ENCODE measurements at regions not wholly inside any gene's neighbourhood (a gene's known extent, or its start where the extent isn't known, plus 50 kb on each side); places are given as distances from the start of the nearest gene placed in this dataset.
"Not testable (repeated sequence)": the region's sequence is repeated elsewhere in the genome, so short reads cannot be mapped to it uniquely, and the experiment has no call there.

GRCh38 chr20:12815778-12816408 is 192.9 kb upstream of the SPTLC3 start:
- no peak for DNase-seq (ENCODE audit: low read depth)

DNA sequence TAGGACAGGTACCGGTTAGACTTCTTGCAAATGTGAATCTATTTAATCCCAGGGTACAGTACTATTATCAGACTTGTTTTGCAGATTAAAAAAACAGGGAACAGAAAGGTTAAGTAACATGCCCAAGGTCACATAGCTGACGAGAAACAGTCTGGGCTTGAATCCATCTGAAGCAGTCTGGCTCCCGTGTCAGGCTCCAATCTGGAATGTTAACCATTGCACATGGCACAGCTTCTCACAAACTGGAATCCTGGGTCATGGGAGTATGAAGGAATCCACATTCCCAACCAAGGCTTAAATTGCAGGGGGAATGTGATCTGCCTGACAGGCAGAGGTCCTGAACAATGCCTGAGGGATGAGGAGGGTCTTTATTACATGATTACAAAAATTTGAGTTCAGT is 187.5 kb upstream of the SPTLC3 start:
- no peak for DNase-seq (ENCODE audit: low read depth)

DNA sequence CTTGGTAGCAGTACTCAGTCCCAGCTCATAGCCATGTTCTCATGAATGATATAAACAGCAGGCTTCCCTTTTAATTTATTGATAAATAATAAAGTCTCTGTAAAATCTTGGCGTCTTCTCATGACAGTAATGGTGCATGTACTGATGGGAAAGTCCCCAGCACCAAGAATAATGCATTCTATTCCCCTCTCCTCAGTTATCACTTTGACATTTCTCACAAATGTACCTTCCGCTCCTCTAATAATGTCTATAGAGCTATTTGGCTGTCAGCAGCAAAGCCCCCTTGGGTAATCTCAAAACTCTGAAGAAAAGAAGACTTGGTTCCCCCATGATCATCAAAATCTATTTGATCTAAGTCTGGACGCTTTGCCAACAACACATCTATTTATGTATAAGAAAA is 185.0 kb upstream of the SPTLC3 start:
- DNase-seq (ENCODE audit: low read depth): no peak

GRCh38 chr20:12824328-12825225 is 184.2 kb upstream of the SPTLC3 start:
- DNase-seq (ENCODE audit: low read depth): no peak

DNA sequence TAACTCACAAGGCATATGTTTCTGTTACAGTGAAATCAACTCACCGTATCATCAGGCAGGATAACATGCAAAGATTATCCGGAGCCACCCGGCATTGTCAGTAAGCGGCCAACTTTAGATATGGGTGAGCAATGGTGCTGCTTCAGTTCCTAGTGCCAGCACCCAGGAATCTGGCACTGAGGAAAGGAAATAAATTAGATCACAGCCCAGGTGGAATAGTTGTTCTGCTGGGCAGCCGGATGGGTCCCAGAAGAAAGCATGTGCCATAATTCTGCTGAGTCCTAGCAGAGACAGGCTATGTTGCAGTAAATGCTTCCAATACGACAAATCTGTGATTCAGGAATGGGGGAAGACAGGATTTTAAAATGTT is 183.6 kb upstream of the SPTLC3 start:
- no peak for DNase-seq (ENCODE audit: low read depth)

DNA sequence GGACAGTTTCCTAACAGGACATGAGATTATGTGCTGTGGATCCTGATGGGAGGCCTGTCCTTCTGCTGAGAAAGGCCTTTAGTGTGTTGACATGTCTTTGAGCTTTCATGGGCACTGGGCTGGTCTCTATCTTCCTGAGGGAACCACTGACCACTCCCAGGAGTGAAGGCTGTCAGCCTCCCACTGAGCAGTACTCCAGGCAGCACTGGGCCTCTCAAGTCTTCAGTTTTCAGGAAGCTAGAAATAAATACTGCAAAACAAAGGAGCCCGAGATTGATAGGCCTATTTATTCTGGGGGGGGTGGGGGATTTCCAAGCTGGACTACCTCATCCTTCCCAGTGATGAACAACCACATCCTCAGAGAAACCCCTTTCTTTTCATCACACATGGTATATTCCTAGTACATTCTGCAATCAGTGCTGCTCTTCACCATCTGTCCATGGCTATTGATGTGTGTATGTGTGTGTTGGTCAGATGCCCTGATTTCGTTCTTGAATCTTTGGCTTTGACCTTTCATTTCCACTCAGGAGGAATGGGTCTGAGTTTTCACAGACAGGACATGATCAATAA is 180.9 kb upstream of the SPTLC3 start:
- no peak for DNase-seq (ENCODE audit: low read depth)

DNA sequence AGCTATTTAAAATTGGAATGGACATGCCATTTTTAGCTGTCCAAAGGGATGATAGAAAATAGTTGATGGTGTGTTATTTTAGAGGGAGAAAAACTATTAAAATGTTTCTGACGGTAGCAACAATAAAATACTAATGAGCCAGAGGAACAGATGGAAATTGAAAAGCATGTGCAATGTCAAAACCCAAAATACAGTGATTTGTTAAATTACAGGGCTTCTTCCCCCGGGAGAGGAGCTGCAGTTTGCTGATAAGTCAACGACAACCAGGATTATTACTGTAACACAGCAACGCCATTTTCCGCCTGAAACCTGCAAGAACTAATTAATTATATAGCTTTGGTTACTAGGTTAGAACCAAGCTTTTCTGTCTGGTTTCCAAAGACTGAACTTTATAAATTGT is 179.6 kb upstream of the SPTLC3 start:
- no peak for DNase-seq (ENCODE audit: low read depth)

GRCh38 chr20:12833861-12834260 is 174.9 kb upstream of the SPTLC3 start:
- DNase-seq (ENCODE audit: low read depth): no peak

DNA sequence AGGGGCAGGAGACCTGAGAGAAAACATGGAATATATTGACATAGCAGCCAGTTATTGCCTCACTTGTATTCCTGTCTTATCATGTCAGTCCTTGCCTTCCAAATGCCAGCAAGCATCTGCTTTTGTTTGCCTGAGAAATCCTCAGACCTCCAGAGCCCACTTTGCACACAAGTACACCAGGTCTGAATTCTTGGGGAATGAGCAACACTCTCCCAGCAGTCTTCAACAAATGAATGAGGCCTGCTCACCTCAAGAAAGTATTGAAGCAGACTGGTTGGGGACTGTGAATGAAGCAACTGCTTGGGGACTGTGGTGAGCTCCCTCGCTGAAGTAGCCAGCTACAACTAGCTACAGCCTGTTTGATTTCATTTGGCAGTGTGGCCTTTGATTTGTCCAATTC is 172.8 kb upstream of the SPTLC3 start:
- no peak for DNase-seq (ENCODE audit: low read depth)

- no peak for DNase-seq (ENCODE audit: low read depth)
Observed at GRCh38 chr20:12837646-12838045, 171.1 kb upstream of the SPTLC3 start.

DNA sequence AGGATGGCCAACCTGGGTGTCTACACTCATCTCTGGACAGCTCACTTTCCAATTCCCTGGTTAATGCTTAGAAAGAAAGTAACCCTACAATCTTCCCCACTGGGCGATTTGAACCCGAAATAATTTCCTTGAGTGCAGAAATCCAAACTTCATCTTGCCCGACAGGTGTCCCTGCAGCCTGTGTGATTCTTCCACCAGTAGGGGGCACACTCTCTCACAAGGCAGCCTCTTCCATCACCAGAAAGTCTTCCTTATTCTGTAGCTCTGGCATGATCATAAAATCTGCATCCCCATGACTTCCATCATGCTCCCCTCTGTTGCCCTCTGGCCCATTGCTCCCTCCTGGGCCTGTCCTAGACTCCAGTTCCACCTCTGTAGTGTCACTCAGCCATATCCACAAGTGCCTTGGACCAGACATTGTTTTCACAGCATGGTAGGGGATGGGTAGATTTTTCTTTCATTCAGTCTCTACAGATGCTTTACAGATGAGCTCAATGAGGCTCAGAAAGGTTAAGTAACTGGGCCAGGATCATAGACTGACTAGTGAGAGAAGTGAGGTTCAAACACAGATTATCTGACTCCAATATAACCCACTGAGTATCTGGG is 170.4 kb upstream of the SPTLC3 start:
- no peak for DNase-seq (ENCODE audit: low read depth)

DNA sequence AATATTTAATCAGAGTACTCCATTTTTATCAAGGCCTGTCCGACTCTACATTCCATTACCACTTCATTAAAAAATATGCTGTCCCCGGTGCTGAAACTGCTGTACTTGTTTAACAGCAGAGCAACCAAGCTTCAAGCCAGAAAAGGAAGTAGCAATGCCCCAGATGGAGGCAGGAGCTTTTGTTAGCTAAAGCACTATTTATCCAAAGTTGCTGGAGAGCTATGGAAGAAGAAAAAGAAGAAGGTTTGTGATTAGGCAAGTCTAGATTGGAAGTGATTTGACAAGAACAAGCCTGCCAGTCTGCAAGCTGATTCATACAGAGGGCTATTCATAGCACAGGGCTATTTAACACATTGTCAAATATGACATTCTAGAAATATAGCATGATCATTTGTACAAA is 160.9 kb upstream of the SPTLC3 start:
- peak; percentile 16 for DNase-seq (ENCODE audit: low read depth)

DNA sequence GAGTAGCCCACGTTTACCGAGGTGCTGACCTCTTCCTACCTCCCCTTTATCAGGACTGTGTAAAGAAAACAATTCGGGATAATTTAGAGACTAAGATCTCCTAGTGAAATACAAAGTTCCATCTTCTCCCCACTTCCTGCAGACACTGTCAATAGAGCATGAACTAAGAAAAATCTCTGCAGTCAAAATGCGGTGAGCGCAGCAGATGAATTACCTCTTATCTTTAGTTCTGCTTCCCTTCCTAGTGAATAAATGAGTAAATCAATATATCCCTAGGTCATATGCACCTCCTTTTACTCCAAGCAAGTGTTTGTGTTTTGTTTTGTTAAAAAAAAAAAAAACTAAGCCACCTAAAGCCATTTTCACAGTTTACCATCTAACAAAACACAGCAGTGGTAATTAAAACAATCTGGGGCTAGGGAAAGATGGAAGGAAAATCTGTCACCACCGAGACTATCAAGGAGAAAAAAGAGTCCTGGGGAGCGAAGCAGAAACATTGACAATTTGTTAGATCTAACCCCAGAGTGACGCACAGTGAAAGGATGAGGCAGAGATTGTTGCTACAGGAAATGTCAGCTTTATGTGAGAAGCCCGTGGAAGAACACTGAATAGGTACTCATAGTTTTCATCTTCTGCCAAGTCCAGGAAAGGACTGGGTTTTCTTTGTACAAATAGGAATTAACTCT is 159.4 kb upstream of the SPTLC3 start:
- DNase-seq (ENCODE audit: low read depth): no peak

DNA sequence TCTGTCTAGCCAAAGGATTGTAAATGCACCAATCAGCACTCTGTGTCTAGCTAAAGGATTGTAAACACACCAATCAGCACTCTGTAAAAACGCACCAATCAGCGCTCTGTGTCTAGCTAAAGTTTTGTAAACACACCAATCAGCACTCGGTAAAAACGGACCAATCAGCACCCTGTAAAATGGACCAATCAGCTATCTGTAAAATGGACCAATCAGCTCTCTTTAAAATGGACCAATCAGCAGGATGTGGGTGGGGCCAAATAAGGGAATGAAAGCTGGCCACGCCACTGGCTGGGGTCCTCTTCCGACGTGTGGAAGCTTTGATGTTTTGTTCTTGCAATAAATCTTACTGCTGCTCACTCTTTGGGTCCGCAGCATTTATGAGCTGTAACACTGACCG is 151.1 kb upstream of the SPTLC3 start:
- DNase-seq (ENCODE audit: low read depth): not testable (repeated sequence)

DNA sequence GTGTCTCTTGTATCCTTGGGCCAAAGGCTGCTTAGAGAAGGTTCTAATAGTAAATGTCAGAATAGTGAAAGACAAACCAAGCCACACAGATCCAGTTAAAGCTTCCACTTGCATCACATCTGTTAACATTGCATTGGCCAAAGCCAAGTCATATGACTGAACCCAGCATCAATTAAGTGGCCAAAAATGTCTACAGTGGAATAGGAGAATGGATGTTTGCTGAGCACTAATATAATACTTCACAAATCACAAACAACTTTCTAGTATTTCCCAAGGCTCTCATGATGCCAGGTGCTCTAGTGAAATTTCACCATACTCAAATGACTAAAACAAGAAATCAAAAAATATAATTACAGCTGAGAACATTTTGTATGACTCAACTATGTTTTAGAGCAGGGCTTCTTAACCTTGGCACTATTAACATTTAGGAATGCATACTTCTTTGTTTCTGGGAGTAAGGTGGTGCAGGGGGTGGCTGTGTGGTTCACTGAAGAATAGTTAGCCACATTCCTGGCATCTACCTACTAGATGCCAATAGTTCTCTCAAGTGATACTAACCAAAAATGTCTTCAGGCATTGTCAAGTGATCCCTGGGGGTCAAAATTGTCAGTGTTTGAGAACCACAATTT is 148.0 kb upstream of the SPTLC3 start:
- DNase-seq (ENCODE audit: low read depth): no peak

GRCh38 chr20:12869669-12870068 is 139.1 kb upstream of the SPTLC3 start:
- no peak for DNase-seq (ENCODE audit: low read depth)

GRCh38 chr20:12870588-12870987 is 138.2 kb upstream of the SPTLC3 start:
- no peak for DNase-seq (ENCODE audit: low read depth)

DNA sequence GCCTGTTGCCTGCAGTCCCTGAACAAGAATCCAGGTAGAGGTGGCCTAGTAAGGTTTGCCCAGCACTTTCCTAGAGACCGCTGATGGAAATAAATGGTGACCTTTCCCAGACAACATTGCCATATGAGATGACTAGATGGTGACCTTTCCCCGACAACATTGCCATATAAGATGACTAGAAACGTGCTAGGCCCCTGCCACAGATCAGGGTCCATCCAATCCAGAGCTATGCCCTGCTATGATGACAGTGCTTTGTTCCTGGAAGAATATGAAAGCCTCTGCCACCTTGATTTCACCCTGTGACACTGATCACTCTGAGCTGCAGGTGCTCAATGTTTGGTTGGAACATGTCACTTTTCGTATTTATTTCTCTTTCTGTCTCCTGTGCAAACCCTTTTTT is 133.8 kb upstream of the SPTLC3 start:
- DNase-seq (ENCODE audit: low read depth): no peak

- no peak for DNase-seq (ENCODE audit: low read depth)
Observed at GRCh38 chr20:12875510-12875909, 133.3 kb upstream of the SPTLC3 start.

GRCh38 chr20:12882832-12883506 is 125.8 kb upstream of the SPTLC3 start:
- DNase-seq (ENCODE audit: low read depth): peak; percentile 38

DNA sequence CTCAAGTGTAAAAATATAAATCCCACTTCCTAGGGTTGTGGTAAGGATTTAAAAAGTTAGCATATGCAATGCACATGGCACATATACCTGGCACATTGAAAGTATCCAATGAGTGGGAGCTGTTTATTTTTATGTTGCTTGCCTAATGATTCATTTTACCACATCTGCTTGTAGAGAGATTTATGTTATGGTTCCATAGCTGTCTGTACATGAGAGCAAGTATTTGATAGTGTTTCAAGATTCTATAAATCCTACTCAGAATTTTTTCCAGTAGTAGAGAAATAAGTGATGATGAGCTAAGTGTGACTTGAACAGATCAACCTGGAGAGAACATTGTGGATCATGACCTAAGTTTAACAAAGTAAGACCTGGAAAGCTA is 125.3 kb upstream of the SPTLC3 start:
- DNase-seq (ENCODE audit: low read depth): no peak

Measured in M059J (cell line).